Activated CD4-positive, alpha-beta memory T cell treated with anti-CD3 and anti-CD28 coated beads, Interleukin-2, amount 10 ng/mL, durations not matched to agents 7 days and 5 days (primary cell): ENCODE measurements at regions not wholly inside any gene's neighbourhood (a gene's known extent, or its start where the extent isn't known, plus 50 kb on each side); places are given as distances from the start of the nearest gene placed in this dataset.

Experiments used
- CTCF ChIA-PET: fragments of 350-600 bp; sonication (Branson Sonifier 250); formaldehyde crosslinking; loops from one replicate; lab custom pipeline; 2021; ENCODE audit warnings: antibody characterized with exemption, inconsistent platforms; lab: Charles Lee
- POLR2A ChIA-PET: fragments of 350-600 bp; sonication (Branson Sonifier 250); formaldehyde crosslinking; loops from one replicate; lab custom pipeline; 2021; ENCODE audit warnings: antibody characterized with exemption; lab: Charles Lee
- DNase-seq: peaks from one replicate; pipeline ENCODE4 v3.0.0-alpha.2; 2020
- H3K27ac Mint-ChIP-seq: one replicate; pipeline ENCODE4 v1.8.0; 2021; ENCODE audit warnings: mild to moderate bottlenecking, mixed read lengths
- H3K27me3 Mint-ChIP-seq: one replicate; pipeline ENCODE4 v1.8.0; 2021; ENCODE audit warnings: mixed read lengths
- H3K36me3 Mint-ChIP-seq: one replicate; pipeline ENCODE4 v1.8.0; 2021; ENCODE audit warnings: low read depth, mixed read lengths
- H3K4me1 Mint-ChIP-seq: one replicate; pipeline ENCODE4 v1.8.0; 2021; ENCODE audit warnings: mixed read lengths
- H3K4me3 Mint-ChIP-seq: one replicate; pipeline ENCODE4 v1.8.0; 2021; ENCODE audit warnings: mild to moderate bottlenecking, mixed read lengths
- H3K9me3 Mint-ChIP-seq: one replicate; pipeline ENCODE4 v1.8.0; 2021; ENCODE audit warnings: mixed read lengths

GRCh38 chr5:58156973-58157701 lies 302.7 kb downstream of the PLK2 start:
- Mint-ChIP-seq H3K4me3 (no peak overlapping the region), H3K27ac (no peak overlapping the region), H3K4me1 (peaks cover 1% of the 10 kb centered on the region), H3K36me3 (no peaks in the 10 kb centered on the region), H3K9me3 (no peaks in the 10 kb centered on the region), H3K27me3 (no peaks in the 10 kb centered on the region)
- POLR2A ChIA-PET, result no interaction called here
- CTCF ChIA-PET, result no interaction called here
- no peak for DNase-seq

- H3K36me3 Mint-ChIP-seq, result no peaks in the 10 kb centered on the region
- H3K9me3 Mint-ChIP-seq, result peaks cover 1% of the 10 kb centered on the region
- H3K27me3 Mint-ChIP-seq, result no peaks in the 10 kb centered on the region
- H3K27ac Mint-ChIP-seq, result no peak overlapping the region
- POLR2A ChIA-PET, result no interaction called here
- no peak for DNase-seq
- H3K4me3 Mint-ChIP-seq, result no peak overlapping the region
- peaks cover 1% of the 10 kb centered on the region for H3K4me1 Mint-ChIP-seq
- CTCF ChIA-PET, result no interaction called here
Observed at GRCh38 chr5:58156361-58156760, 303.5 kb downstream of the PLK2 start.

GRCh38 chr5:58153255-58153654 lies 306.6 kb downstream of the PLK2 start:
- peaks cover 1% of the 10 kb centered on the region for H3K4me1 Mint-ChIP-seq
- no peak overlapping the region for H3K27ac Mint-ChIP-seq
- H3K27me3 Mint-ChIP-seq, result no peaks in the 10 kb centered on the region
- ChIA-PET CTCF (no interaction called here), POLR2A (no interaction called here)
- H3K4me3 Mint-ChIP-seq, result no peak overlapping the region
- no peaks in the 10 kb centered on the region for H3K36me3 Mint-ChIP-seq
- DNase-seq, result no peak
- H3K9me3 Mint-ChIP-seq, result peaks cover 1% of the 10 kb centered on the region

- Mint-ChIP-seq H3K27ac (no peak overlapping the region), H3K27me3 (no peaks in the 10 kb centered on the region), H3K36me3 (no peaks in the 10 kb centered on the region), H3K4me3 (no peak overlapping the region), H3K4me1 (peaks cover 1% of the 10 kb centered on the region), H3K9me3 (peaks cover 1% of the 10 kb centered on the region)
- ChIA-PET POLR2A (no interaction called here), CTCF (no interaction called here)
- DNase-seq, result no peak
Observed at GRCh38 chr5:58151414-58151813, 308.5 kb downstream of the PLK2 start.

GRCh38 chr5:58150926-58151325 lies 309.0 kb downstream of the PLK2 start:
- Mint-ChIP-seq H3K4me1 (peaks cover 1% of the 10 kb centered on the region), H3K4me3 (no peak overlapping the region), H3K27me3 (no peaks in the 10 kb centered on the region), H3K9me3 (peaks cover 1% of the 10 kb centered on the region), H3K27ac (no peak overlapping the region), H3K36me3 (no peaks in the 10 kb centered on the region)
- CTCF ChIA-PET, result no interaction called here
- DNase-seq, result no peak
- POLR2A ChIA-PET, result no interaction called here

- Mint-ChIP-seq H3K9me3 (peaks cover 1% of the 10 kb centered on the region), H3K36me3 (no peaks in the 10 kb centered on the region), H3K4me3 (no peak overlapping the region), H3K27me3 (no peaks in the 10 kb centered on the region), H3K27ac (no peak overlapping the region), H3K4me1 (peaks cover 1% of the 10 kb centered on the region)
- DNase-seq, result no peak
- ChIA-PET CTCF (no interaction called here), POLR2A (no interaction called here)
Observed at GRCh38 chr5:58149746-58150145, 310.1 kb downstream of the PLK2 start.

GRCh38 chr5:58149345-58149744 lies 310.5 kb downstream of the PLK2 start:
- no peaks in the 10 kb centered on the region for H3K27me3 Mint-ChIP-seq
- H3K36me3 Mint-ChIP-seq, result no peaks in the 10 kb centered on the region
- CTCF ChIA-PET, result no interaction called here
- H3K27ac Mint-ChIP-seq, result no peak overlapping the region
- DNase-seq, result no peak
- H3K4me1 Mint-ChIP-seq, result peaks cover 1% of the 10 kb centered on the region
- no peak overlapping the region for H3K4me3 Mint-ChIP-seq
- POLR2A ChIA-PET, result no interaction called here
- peaks cover 1% of the 10 kb centered on the region for H3K9me3 Mint-ChIP-seq

- H3K36me3 Mint-ChIP-seq, result no peaks in the 10 kb centered on the region
- peaks cover under 1% of the 10 kb centered on the region for H3K4me1 Mint-ChIP-seq
- ChIA-PET POLR2A (no interaction called here), CTCF (no interaction called here)
- no peaks in the 10 kb centered on the region for H3K27me3 Mint-ChIP-seq
- no peak overlapping the region for H3K27ac Mint-ChIP-seq
- peaks cover 1% of the 10 kb centered on the region for H3K9me3 Mint-ChIP-seq
- no peak overlapping the region for H3K4me3 Mint-ChIP-seq
- no peak for DNase-seq
Observed at GRCh38 chr5:58148254-58148775, 311.6 kb downstream of the PLK2 start.

- ChIA-PET POLR2A (no interaction called here), CTCF (no interaction called here)
Observed at GRCh38 chr5:58145397-58145934, 314.4 kb downstream of the PLK2 start.

GRCh38 chr5:58143727-58144126 lies 316.2 kb downstream of the PLK2 start:
- Mint-ChIP-seq H3K27ac (no peak overlapping the region), H3K36me3 (no peaks in the 10 kb centered on the region), H3K9me3 (no peaks in the 10 kb centered on the region), H3K4me1 (no peaks in the 10 kb centered on the region), H3K27me3 (no peaks in the 10 kb centered on the region), H3K4me3 (no peak overlapping the region)
- ChIA-PET POLR2A (no interaction called here), CTCF (no interaction called here)
- no peak for DNase-seq

More at GRCh38 chr5:58145397-58145934, 314.4 kb downstream of the PLK2 start:
- H3K27ac Mint-ChIP-seq, result no peak overlapping the region
- H3K36me3 Mint-ChIP-seq, result no peaks in the 10 kb centered on the region
- no peaks in the 10 kb centered on the region for H3K4me1 Mint-ChIP-seq
- H3K4me3 Mint-ChIP-seq, result no peak overlapping the region
- DNase-seq, result no peak
- H3K9me3 Mint-ChIP-seq, result no peaks in the 10 kb centered on the region
- H3K27me3 Mint-ChIP-seq, result no peaks in the 10 kb centered on the region

GRCh38 chr5:58143181-58143580 lies 316.7 kb downstream of the PLK2 start:
- Mint-ChIP-seq H3K27me3 (no peaks in the 10 kb centered on the region), H3K4me1 (no peaks in the 10 kb centered on the region), H3K9me3 (no peaks in the 10 kb centered on the region), H3K36me3 (no peaks in the 10 kb centered on the region), H3K27ac (no peak overlapping the region), H3K4me3 (no peak overlapping the region)
- DNase-seq, result no peak
- ChIA-PET POLR2A (no interaction called here), CTCF (no interaction called here)

GRCh38 chr5:58138791-58139190 lies 321.1 kb downstream of the PLK2 start:
- H3K27ac Mint-ChIP-seq, result no peak overlapping the region
- H3K4me3 Mint-ChIP-seq, result no peak overlapping the region

GRCh38 chr5:58136406-58136805 lies 323.5 kb downstream of the PLK2 start:
- no peak for DNase-seq
- ChIA-PET CTCF (no interaction called here), POLR2A (no interaction called here)
- Mint-ChIP-seq H3K27ac (no peak overlapping the region), H3K4me3 (no peak overlapping the region), H3K9me3 (no peaks in the 10 kb centered on the region), H3K27me3 (no peaks in the 10 kb centered on the region), H3K36me3 (no peaks in the 10 kb centered on the region), H3K4me1 (no peaks in the 10 kb centered on the region)

More at GRCh38 chr5:58138791-58139190, 321.1 kb downstream of the PLK2 start:
- Mint-ChIP-seq H3K27me3 (no peaks in the 10 kb centered on the region), H3K9me3 (no peaks in the 10 kb centered on the region), H3K4me1 (no peaks in the 10 kb centered on the region), H3K36me3 (no peaks in the 10 kb centered on the region)
- ChIA-PET CTCF (no interaction called here), POLR2A (no interaction called here)
- no peak for DNase-seq
